CD14-positive monocyte (primary cell): ENCODE measurements at regions not wholly inside any gene's neighbourhood (a gene's known extent, or its start where the extent isn't known, plus 50 kb on each side); places are given as distances from the start of the nearest gene placed in this dataset.

Experiments
- DNase-seq, 3 donors: peaks; one replicate each; pipeline ENCODE4 v3.0.0-alpha.2; 2011 to 2022
- H2AFZ ChIP-seq: 2 replicates; pipeline ENCODE4 v1.6.0; 2012; ENCODE audit warnings: mild to moderate bottlenecking, low read depth, low read length, inconsistent platforms; ENCODE audit not compliant: insufficient read depth, poor library complexity, severe bottlenecking
- H3K27ac ChIP-seq, 2 donors: 1 replicate in 1 of 2; 2 replicates in 1 of 2; pipeline ENCODE4 v1.5.1; 2012 to 2013; ENCODE audit warnings: low read length in 2 of 2, control low read depth in 1 of 2, inconsistent platforms in 1 of 2, low read depth in 1 of 2, mild to moderate bottlenecking in 1 of 2
- H3K27me3 ChIP-seq, 2 donors: one replicate each; pipeline versions ENCODE4 v1.6.0 to v1.6.1; 2011 to 2013; ENCODE audit warnings: low read length in 2 of 2; ENCODE audit not compliant: control insufficient read depth in 2 of 2, insufficient read depth in 2 of 2
- H3K36me3 ChIP-seq, 2 donors: replicated peaks in 1 of 2; 1 replicate in 1 of 2; 2 replicates in 1 of 2; pipeline versions ENCODE4 v1.5.1 to v1.6.1; 2012 to 2013; ENCODE audit warnings: low read length in 2 of 2, control low read depth in 1 of 2, inconsistent platforms in 1 of 2, mild to moderate bottlenecking in 1 of 2; ENCODE audit not compliant: insufficient read depth in 2 of 2, control insufficient read depth in 1 of 2
- H3K4me1 ChIP-seq, 2 donors: 1 replicate in 1 of 2; 2 replicates in 1 of 2; pipeline versions ENCODE4 v1.5.1 to v1.6.1; 2012 to 2013; ENCODE audit warnings: low read length in 2 of 2, control low read depth in 1 of 2, inconsistent platforms in 1 of 2, mild to moderate bottlenecking in 1 of 2, moderate library complexity in 1 of 2; ENCODE audit not compliant: insufficient read depth in 2 of 2, control insufficient read depth in 1 of 2
- H3K4me2 ChIP-seq: replicated peaks from 2 replicates; pipeline ENCODE3; 2012; ENCODE audit warnings: low read length, moderate library complexity, mild to moderate bottlenecking; ENCODE audit not compliant: poor library complexity, severe bottlenecking; ENCODE audit errors: extremely low read depth
- H3K4me3 ChIP-seq, 3 experiments: fragments of 200-600 bp in 1 of 3; sonication (generic) in 1 of 3; replicated peaks in 1 of 3; 1 replicate in 2 of 3; 2 replicates in 1 of 3; pipeline ENCODE4 v1.5.1; 2011 to 2013; ENCODE audit warnings: low read length in 3 of 3, mild to moderate bottlenecking in 3 of 3, control low read depth in 2 of 3, low read depth in 2 of 3, inconsistent platforms in 1 of 3, moderate library complexity in 1 of 3
- H3K79me2 ChIP-seq: 2 replicates; pipeline ENCODE4 v1.6.0; 2012; ENCODE audit warnings: mild to moderate bottlenecking, control low read depth, inconsistent platforms, low read length, moderate library complexity; ENCODE audit not compliant: insufficient read depth
- H3K9ac ChIP-seq: 2 replicates; pipeline ENCODE4 v1.6.0; 2017; ENCODE audit warnings: low read length, mild to moderate bottlenecking; ENCODE audit not compliant: insufficient read depth, poor library complexity, severe bottlenecking
- H3K9me3 ChIP-seq, 2 donors: replicated peaks in 1 of 2; 1 replicate in 1 of 2; 2 replicates in 1 of 2; pipeline versions ENCODE4 v1.5.1 to v1.6.1; 2012 to 2013; ENCODE audit warnings: low read length in 2 of 2, control low read depth in 1 of 2; ENCODE audit not compliant: control insufficient read depth in 1 of 2, insufficient read depth in 1 of 2
- H4K20me1 ChIP-seq: 2 replicates; pipeline ENCODE4 v1.6.0; 2012; ENCODE audit warnings: mild to moderate bottlenecking, low read length, control low read depth, moderate library complexity; ENCODE audit not compliant: insufficient read depth
- H3K27ac Mint-ChIP-seq, 7 donors: one replicate each; pipeline ENCODE4 v1.8.0; 2020; ENCODE audit warnings: mild to moderate bottlenecking in 7 of 7, mixed read lengths in 7 of 7, moderate library complexity in 6 of 7, inconsistent platforms in 2 of 7
- H3K27me3 Mint-ChIP-seq, 3 donors: one replicate each; pipeline ENCODE4 v1.8.0; 2021 to 2022; ENCODE audit warnings: low read depth in 3 of 3, mild to moderate bottlenecking in 3 of 3, mixed read lengths in 3 of 3, moderate library complexity in 3 of 3, inconsistent platforms in 1 of 3
- H3K36me3 Mint-ChIP-seq, 2 donors: one replicate each; pipeline ENCODE4 v1.8.0; 2020; ENCODE audit warnings: mixed read lengths in 2 of 2, inconsistent platforms in 1 of 2, mild to moderate bottlenecking in 1 of 2
- H3K4me1 Mint-ChIP-seq: one replicate; pipeline ENCODE4 v1.8.0; 2020; ENCODE audit warnings: mild to moderate bottlenecking, mixed read lengths
- H3K4me3 Mint-ChIP-seq, 2 donors: one replicate each; pipeline ENCODE4 v1.8.0; 2020; ENCODE audit warnings: mild to moderate bottlenecking in 2 of 2, mixed read lengths in 2 of 2, moderate library complexity in 1 of 2
- H3K9me3 Mint-ChIP-seq, 7 donors: one replicate each; pipeline ENCODE4 v1.8.0; 2020 to 2022; ENCODE audit warnings: mixed read lengths in 7 of 7, mild to moderate bottlenecking in 6 of 7, moderate library complexity in 6 of 7, inconsistent platforms in 2 of 7
- CTCF ChIP-seq: fragments of 200-600 bp; IDR thresholded peaks from one replicate; pipeline ENCODE4 v1.8.0; 2022; ENCODE audit warnings: antibody characterized with exemption, mild to moderate bottlenecking
- WGBS: methylation state at CpG from one replicate; pipeline ENCODE4 v1.1.5; 2013; ENCODE audit warnings: missing lambda C conversion rate; ENCODE audit not compliant: insufficient coverage; 5-methylcytosine and 5-hydroxymethylcytosine counted together
- intact Hi-C, 2 donors: fragments of 100-400 bp; cut with micrococcal nuclease; formaldehyde crosslinking; loops; one replicate each; pipeline versions ENCODE4 v1.15.0 to v1.15.1; 2023

DNA sequence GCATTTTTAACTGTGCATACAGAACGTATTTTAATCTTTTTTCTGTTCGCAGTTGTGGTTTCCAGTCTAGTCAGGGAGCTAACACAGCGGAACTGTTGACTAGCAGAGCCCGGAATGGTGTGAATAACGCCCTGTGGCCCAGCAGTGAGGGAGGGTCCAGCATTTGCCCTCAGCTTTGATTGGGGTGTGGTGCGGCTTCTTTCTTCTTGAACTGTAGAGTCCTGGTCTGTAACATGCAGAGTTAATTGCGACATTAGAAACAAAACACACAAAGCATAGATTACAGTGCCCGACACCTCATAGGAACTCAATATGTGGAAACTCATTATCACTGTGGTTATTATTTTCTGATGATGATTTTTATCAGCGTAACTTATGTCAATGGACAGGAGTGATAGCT is 253.6 kb downstream of the SOX11 start:
- 80% methylated on average over 1 of the region's 9 CpGs for WGBS
- H3K27ac Mint-ChIP-seq, result no peak overlapping the region
- H3K27me3 Mint-ChIP-seq, result peaks cover 0 to 5% (median 2%) of the 10 kb centered on the region in 3 donors

GRCh38 chr2:5946225-5947115 is 254.3 kb downstream of the SOX11 start:
- Histone ChIP-seq H4K20me1 (no peaks in the 10 kb centered on the region), H3K27ac (no peak overlapping the region), H3K9ac (no peak overlapping the region), H3K27me3 (no peaks in the 10 kb centered on the region), H3K9me3 (peaks cover 0 to 8% of the 10 kb centered on the region in 2 donors), H2AFZ (no peak overlapping the region), H3K4me3 (no peak overlapping the region), H3K36me3 (no peaks in the 10 kb centered on the region), H3K4me1 (no peaks in the 10 kb centered on the region), H3K79me2 (no peaks in the 10 kb centered on the region), H3K4me2 (no peak overlapping the region)
- Mint-ChIP-seq H3K27ac (no peak overlapping the region), H3K36me3 (no peaks in the 10 kb centered on the region), H3K9me3 (peaks cover 5 to 11% (median 7%) of the 10 kb centered on the region in 7 donors), H3K4me1 (peaks cover 7% of the 10 kb centered on the region), H3K27me3 (peaks cover 0 to 5% (median 0%) of the 10 kb centered on the region in 3 donors), H3K4me3 (no peak overlapping the region)
- WGBS, result 100% methylated on average over 2 of the region's 15 CpGs
- TF ChIP-seq CTCF, result no peak
- intact Hi-C loops, result no loop called here
- no peak for DNase-seq

More for the DNA sequence above, 253.6 kb downstream of the SOX11 start:
- Histone ChIP-seq H4K20me1 (no peaks in the 10 kb centered on the region), H2AFZ (no peak overlapping the region), H3K27me3 (no peaks in the 10 kb centered on the region), H3K27ac (no peak overlapping the region), H3K4me3 (no peak overlapping the region), H3K9ac (no peak overlapping the region), H3K79me2 (no peaks in the 10 kb centered on the region), H3K4me1 (no peaks in the 10 kb centered on the region), H3K4me2 (no peak overlapping the region), H3K9me3 (peaks cover 0 to 3% of the 10 kb centered on the region in 2 donors), H3K36me3 (no peaks in the 10 kb centered on the region)
- no peak for DNase-seq
- Mint-ChIP-seq H3K36me3 (no peaks in the 10 kb centered on the region), H3K9me3 (peaks cover 3 to 11% (median 7%) of the 10 kb centered on the region in 7 donors), H3K4me3 (no peak overlapping the region), H3K4me1 (peaks cover 7% of the 10 kb centered on the region)
- intact Hi-C loops, result no loop called here
- no peak for TF ChIP-seq CTCF
